ENCODE measurements at regions not wholly inside any gene's neighbourhood (a gene's known extent, or its start where the extent isn't known, plus 50 kb on each side); places are given as distances from the start of the nearest gene placed in this dataset.

DNA sequence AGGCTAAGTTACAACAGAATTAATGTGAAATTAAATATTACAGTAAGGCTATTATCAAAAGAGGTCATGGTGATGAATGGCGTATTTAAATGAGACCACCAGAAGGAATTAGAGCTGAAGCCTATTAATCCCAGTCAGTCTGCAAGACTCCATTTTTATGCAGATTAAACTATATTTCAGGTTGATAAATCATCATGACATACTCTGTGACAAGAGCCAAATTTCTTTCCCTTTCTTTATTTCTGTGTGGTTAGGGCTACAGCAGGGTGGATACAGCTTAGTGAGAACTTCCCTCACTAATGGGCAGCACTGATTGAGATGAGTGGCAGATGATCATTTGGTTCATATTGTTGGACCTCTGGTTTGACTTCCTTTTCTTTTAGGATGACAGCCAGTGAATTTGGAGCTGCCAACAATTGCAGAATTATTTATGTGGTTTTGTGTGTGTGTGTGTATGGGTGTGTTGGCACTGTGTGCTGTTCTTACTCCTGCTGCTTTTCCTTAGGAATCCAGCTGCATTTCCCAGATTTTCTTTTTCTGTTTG, 481.3 kb downstream of the PIK3C3 start:
- H3K9me3 ChIP-seq (ENCODE audit: control insufficient read depth, insufficient read depth, low read length), result no peaks in the 10 kb centered on the region
- no peaks in the 10 kb centered on the region for H3K79me2 ChIP-seq (ENCODE audit: control insufficient read depth, low read length)
- no peaks in the 10 kb centered on the region for H3F3A ChIP-seq (ENCODE audit: control insufficient read depth, insufficient read depth)
- no peak overlapping the region for H3K27ac ChIP-seq (ENCODE audit: low read depth, low read length)
- H4K20me1 ChIP-seq (ENCODE audit: control insufficient read depth, insufficient read depth, low read depth, low read length), result no peaks in the 10 kb centered on the region
- no peaks in the 10 kb centered on the region for H3K4me1 ChIP-seq (ENCODE audit: control insufficient read depth, low read length)
- no peaks in the 10 kb centered on the region for H3K27me3 ChIP-seq (ENCODE audit: control insufficient read depth, low read length)
- H3K4me3 ChIP-seq (ENCODE audit: low read length), result no peak overlapping the region
- no peak for TF ChIP-seq EZH2phosphoT487 (IDR thresholded peaks at IDR 0.05; ENCODE audit: borderline replicate concordance, low read length)
- TF ChIP-seq, protein P1, sequence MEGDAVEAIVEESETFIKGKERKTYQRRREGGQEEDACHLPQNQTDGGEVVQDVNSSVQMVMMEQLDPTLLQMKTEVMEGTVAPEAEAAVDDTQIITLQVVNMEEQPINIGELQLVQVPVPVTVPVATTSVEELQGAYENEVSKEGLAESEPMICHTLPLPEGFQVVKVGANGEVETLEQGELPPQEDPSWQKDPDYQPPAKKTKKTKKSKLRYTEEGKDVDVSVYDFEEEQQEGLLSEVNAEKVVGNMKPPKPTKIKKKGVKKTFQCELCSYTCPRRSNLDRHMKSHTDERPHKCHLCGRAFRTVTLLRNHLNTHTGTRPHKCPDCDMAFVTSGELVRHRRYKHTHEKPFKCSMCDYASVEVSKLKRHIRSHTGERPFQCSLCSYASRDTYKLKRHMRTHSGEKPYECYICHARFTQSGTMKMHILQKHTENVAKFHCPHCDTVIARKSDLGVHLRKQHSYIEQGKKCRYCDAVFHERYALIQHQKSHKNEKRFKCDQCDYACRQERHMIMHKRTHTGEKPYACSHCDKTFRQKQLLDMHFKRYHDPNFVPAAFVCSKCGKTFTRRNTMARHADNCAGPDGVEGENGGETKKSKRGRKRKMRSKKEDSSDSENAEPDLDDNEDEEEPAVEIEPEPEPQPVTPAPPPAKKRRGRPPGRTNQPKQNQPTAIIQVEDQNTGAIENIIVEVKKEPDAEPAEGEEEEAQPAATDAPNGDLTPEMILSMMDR (IDR thresholded peaks at IDR 0.05; ENCODE audit: low read depth, low read length, poor library complexity, severe bottlenecking), result no peak
- H3K4me2 ChIP-seq (ENCODE audit: low read length), result no peak overlapping the region
- H3K36me3 ChIP-seq (ENCODE audit: control insufficient read depth, low read length), result no peaks in the 10 kb centered on the region
- H3K9me2 ChIP-seq (replicated peaks; ENCODE audit: control insufficient read depth, low read length), result no peaks in the 10 kb centered on the region

- Histone ChIP-seq H3K4me2 (ENCODE audit: low read length) (no peak overlapping the region), H3K27ac (ENCODE audit: low read depth, low read length) (no peak overlapping the region), H3K9me2 (replicated peaks; ENCODE audit: control insufficient read depth, low read length) (no peaks in the 10 kb centered on the region), H3F3A (ENCODE audit: control insufficient read depth, insufficient read depth) (no peaks in the 10 kb centered on the region), H4K20me1 (ENCODE audit: control insufficient read depth, insufficient read depth, low read depth, low read length) (no peaks in the 10 kb centered on the region), H3K36me3 (ENCODE audit: control insufficient read depth, low read length) (no peaks in the 10 kb centered on the region), H3K9me3 (ENCODE audit: control insufficient read depth, insufficient read depth, low read length) (no peaks in the 10 kb centered on the region), H3K79me2 (ENCODE audit: control insufficient read depth, low read length) (no peaks in the 10 kb centered on the region), H3K4me3 (ENCODE audit: low read length) (no peak overlapping the region), H3K4me1 (ENCODE audit: control insufficient read depth, low read length) (no peaks in the 10 kb centered on the region), H3K27me3 (ENCODE audit: control insufficient read depth, low read length) (no peaks in the 10 kb centered on the region)
- TF ChIP-seq, protein P1 (IDR thresholded peaks at IDR 0.05; ENCODE audit: low read depth, low read length, poor library complexity, severe bottlenecking), result no peak
- no peak for TF ChIP-seq EZH2phosphoT487 (IDR thresholded peaks at IDR 0.05; ENCODE audit: borderline replicate concordance, low read length)
These were observed 482.0 kb downstream of the PIK3C3 start for GRCh38 chr18:42437001-42437400.

GRCh38 chr18:42437646-42438045, 482.6 kb downstream of the PIK3C3 start:
- Histone ChIP-seq H3K4me1 (ENCODE audit: control insufficient read depth, low read length) (no peaks in the 10 kb centered on the region), H3K27ac (ENCODE audit: low read depth, low read length) (no peak overlapping the region), H3K9me3 (ENCODE audit: control insufficient read depth, insufficient read depth, low read length) (no peaks in the 10 kb centered on the region), H3K4me2 (ENCODE audit: low read length) (no peak overlapping the region), H3K27me3 (ENCODE audit: control insufficient read depth, low read length) (no peaks in the 10 kb centered on the region), H3F3A (ENCODE audit: control insufficient read depth, insufficient read depth) (no peaks in the 10 kb centered on the region), H3K36me3 (ENCODE audit: control insufficient read depth, low read length) (no peaks in the 10 kb centered on the region), H4K20me1 (ENCODE audit: control insufficient read depth, insufficient read depth, low read depth, low read length) (no peaks in the 10 kb centered on the region), H3K4me3 (ENCODE audit: low read length) (no peak overlapping the region), H3K9me2 (replicated peaks; ENCODE audit: control insufficient read depth, low read length) (no peaks in the 10 kb centered on the region; the same call in 1 of the 2 replicates), H3K79me2 (ENCODE audit: control insufficient read depth, low read length) (no peaks in the 10 kb centered on the region)
- TF ChIP-seq, protein P1 (IDR thresholded peaks at IDR 0.05; ENCODE audit: low read depth, low read length, poor library complexity, severe bottlenecking), result no peak
- TF ChIP-seq EZH2phosphoT487 (IDR thresholded peaks at IDR 0.05; ENCODE audit: borderline replicate concordance, low read length), result no peak

Data from DOHH2 (cell line).